Activated CD8-positive, alpha-beta T cell treated with anti-CD3 and anti-CD28 coated beads for 36 hours (primary cell): ENCODE measurements at regions not wholly inside any gene's neighbourhood (a gene's known extent, or its start where the extent isn't known, plus 50 kb on each side); places are given as distances from the start of the nearest gene placed in this dataset.
A peak's percentile ranks its signal among the peaks of the same experiment; 100 is the strongest.

Experiments used
- ATAC-seq: fragments of 200-7000 bp; cut with Tn5 transposase; one replicate; pipeline ENCODE4 v1.10.0; 2021; ENCODE audit warnings: mild to moderate bottlenecking, moderate library complexity
- CTCF ChIA-PET: fragments of 350-600 bp; sonication (Branson Sonifier 250); formaldehyde crosslinking; loops from one replicate; lab custom pipeline; 2021; ENCODE audit warnings: antibody characterized with exemption; lab: Charles Lee
- POLR2A ChIA-PET: fragments of 350-600 bp; sonication (Branson Sonifier 250); formaldehyde crosslinking; loops from one replicate; lab custom pipeline; 2021; ENCODE audit warnings: antibody characterized with exemption; lab: Charles Lee
- DNase-seq: peaks from one replicate; pipeline ENCODE4 v3.0.0-alpha.2; 2020
- H3K27ac Mint-ChIP-seq: one replicate; pipeline ENCODE4 v1.8.0; 2021; ENCODE audit warnings: mild to moderate bottlenecking, mixed read lengths
- H3K27me3 Mint-ChIP-seq: one replicate; pipeline ENCODE4 v1.8.0; 2021; ENCODE audit warnings: mixed read lengths
- H3K36me3 Mint-ChIP-seq: one replicate; pipeline ENCODE4 v1.8.0; 2021; ENCODE audit warnings: low read depth, mixed read lengths
- H3K4me1 Mint-ChIP-seq: one replicate; pipeline ENCODE4 v1.8.0; 2021; ENCODE audit warnings: low read depth, mixed read lengths
- H3K4me3 Mint-ChIP-seq: one replicate; pipeline ENCODE4 v1.8.0; 2021; ENCODE audit warnings: mild to moderate bottlenecking, moderate library complexity, mixed read lengths
- H3K9me3 Mint-ChIP-seq: one replicate; pipeline ENCODE4 v1.8.0; 2021; ENCODE audit warnings: mixed read lengths
- intact Hi-C: fragments of 100-400 bp; cut with micrococcal nuclease; formaldehyde crosslinking; loops from one replicate; pipeline ENCODE4 v1.10.0; 2022
- TF ChIP-seq, protein P1 (sequence below): fragments of 200-600 bp; IDR thresholded peaks from one replicate; pipeline ENCODE4 v1.8.0; 2022; ENCODE audit warnings: antibody characterized with exemption, mild to moderate bottlenecking

GRCh38 chr14:61847861-61848260, 85.6 kb downstream of the SNAPC1 start:
- intact Hi-C loops: no loop called here
- H3K9me3 Mint-ChIP-seq: no peaks in the 10 kb centered on the region
- ATAC-seq (no peak), DNase-seq (no peak)
- POLR2A ChIA-PET: no interaction called here
- peaks cover 15% of the 10 kb centered on the region for H3K27me3 Mint-ChIP-seq
- H3K27ac Mint-ChIP-seq: no peak overlapping the region
- CTCF ChIA-PET: interaction anchor here (2.6 kb wide), 1 partner anchor 10 kb away, joined by 15 read pairs; no protein-coding TSS in a partner anchor
- no peaks in the 10 kb centered on the region for H3K4me1 Mint-ChIP-seq
- H3K4me3 Mint-ChIP-seq: no peak overlapping the region
- TF ChIP-seq, protein P1, sequence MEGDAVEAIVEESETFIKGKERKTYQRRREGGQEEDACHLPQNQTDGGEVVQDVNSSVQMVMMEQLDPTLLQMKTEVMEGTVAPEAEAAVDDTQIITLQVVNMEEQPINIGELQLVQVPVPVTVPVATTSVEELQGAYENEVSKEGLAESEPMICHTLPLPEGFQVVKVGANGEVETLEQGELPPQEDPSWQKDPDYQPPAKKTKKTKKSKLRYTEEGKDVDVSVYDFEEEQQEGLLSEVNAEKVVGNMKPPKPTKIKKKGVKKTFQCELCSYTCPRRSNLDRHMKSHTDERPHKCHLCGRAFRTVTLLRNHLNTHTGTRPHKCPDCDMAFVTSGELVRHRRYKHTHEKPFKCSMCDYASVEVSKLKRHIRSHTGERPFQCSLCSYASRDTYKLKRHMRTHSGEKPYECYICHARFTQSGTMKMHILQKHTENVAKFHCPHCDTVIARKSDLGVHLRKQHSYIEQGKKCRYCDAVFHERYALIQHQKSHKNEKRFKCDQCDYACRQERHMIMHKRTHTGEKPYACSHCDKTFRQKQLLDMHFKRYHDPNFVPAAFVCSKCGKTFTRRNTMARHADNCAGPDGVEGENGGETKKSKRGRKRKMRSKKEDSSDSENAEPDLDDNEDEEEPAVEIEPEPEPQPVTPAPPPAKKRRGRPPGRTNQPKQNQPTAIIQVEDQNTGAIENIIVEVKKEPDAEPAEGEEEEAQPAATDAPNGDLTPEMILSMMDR: no peak
- H3K36me3 Mint-ChIP-seq: no peaks in the 10 kb centered on the region

DNA sequence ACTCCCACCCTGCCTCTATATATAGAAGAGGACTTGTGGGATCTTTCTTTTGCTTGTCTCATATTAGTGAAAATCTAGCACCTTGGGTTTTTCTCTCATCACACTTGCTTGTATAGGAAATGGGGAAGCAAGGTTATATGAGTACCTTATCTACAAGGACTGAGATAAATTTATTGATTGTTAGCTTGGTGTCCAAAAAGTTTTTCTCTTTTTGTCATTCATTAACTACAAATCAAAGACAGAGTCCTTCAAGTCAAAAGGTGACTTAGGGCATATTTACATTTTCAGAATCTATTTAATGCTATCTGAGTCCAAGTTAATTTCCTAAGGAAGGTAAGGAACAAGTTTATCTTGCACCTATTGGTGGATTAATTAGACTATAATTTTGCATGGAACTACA, 92.7 kb downstream of the SNAPC1 start:
- no peak overlapping the region for H3K4me3 Mint-ChIP-seq
- ATAC-seq (no peak), DNase-seq (no peak)
- H3K9me3 Mint-ChIP-seq: no peaks in the 10 kb centered on the region
- no peak overlapping the region for H3K27ac Mint-ChIP-seq
- ChIA-PET POLR2A (no interaction called here), CTCF (interaction anchor here (1.2 kb wide), 1 partner anchor 17 kb away, joined by 3 read pairs; no protein-coding TSS in a partner anchor)
- H3K36me3 Mint-ChIP-seq: no peaks in the 10 kb centered on the region
- TF ChIP-seq, protein P1: no peak
- intact Hi-C loops: no loop called here
- peaks cover 22% of the 10 kb centered on the region for H3K27me3 Mint-ChIP-seq
- no peaks in the 10 kb centered on the region for H3K4me1 Mint-ChIP-seq

DNA sequence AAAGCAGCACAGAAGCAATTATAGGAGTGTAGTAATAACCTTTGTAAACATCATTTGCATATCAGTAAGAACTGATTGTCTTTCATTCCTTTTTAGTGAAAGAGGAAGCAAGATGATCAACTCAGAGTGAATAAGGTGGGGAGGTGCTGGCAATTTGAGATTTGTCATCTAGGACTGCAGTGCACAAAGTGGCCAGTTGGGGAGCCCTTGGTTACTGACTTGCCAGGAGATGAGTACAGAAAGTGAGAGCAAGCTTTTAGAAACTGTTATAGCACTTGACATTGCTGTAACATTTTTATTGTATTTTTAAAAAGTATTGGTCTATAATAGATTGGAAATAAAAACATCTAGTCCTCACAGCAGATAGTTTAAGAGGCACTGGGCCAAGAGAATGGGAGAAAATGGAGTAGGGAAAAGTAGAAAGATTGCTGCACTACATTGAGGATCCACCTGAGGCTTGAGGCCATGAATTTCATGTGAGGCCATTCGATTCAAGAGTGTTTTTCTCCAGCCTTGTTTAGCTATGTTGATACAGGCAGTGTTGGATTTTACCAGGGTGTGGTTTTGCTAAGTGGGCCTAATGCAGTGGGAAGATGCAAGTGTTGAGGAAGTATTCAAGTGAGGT, 98.2 kb downstream of the SNAPC1 start:
- ChIA-PET POLR2A (interaction anchor here (0.8 kb wide), 1 partner anchor 18 kb away, joined by 3 read pairs; no protein-coding TSS in a partner anchor), CTCF (interaction anchor here (0.6 to 4.9 kb wide), 24 partner anchors 9 to 283 kb away, joined by 3 to 24 read pairs (median 4); no protein-coding TSS in a partner anchor)
- ATAC-seq (peak; percentile 100), DNase-seq (peak; percentile 89)
- Mint-ChIP-seq H3K36me3 (no peaks in the 10 kb centered on the region), H3K4me1 (no peaks in the 10 kb centered on the region), H3K27me3 (peaks cover 16% of the 10 kb centered on the region), H3K4me3 (no peak overlapping the region), H3K27ac (no peak overlapping the region), H3K9me3 (no peaks in the 10 kb centered on the region)
- TF ChIP-seq, protein P1: peak; percentile 93
- intact Hi-C loops: no loop called here

DNA sequence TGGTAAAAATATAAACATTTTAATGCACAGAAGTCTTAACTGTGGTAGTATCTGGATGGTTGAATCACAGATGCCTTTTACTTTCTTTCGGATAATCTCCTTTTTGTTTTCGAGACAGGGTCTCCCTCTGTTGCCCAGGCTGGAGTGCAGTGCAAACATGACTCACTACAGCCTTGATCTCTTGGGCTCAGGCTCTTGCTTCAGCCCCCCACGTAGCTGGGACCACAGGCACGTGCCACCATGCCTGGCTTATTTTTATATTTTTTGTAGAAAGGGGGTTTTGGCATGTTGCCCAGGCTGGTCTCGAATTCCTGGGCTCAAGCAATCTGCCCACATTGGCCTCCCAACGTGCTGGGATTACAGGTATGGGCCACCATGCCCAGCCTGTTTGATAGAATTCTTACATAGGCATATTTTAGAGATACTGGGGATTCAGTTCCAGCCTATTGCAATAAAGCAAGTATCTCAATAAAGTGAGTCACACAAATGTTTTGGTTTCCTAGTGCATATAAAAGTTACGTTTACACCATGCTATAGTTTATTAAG, 99.2 kb downstream of the SNAPC1 start:
- Mint-ChIP-seq H3K9me3 (no peaks in the 10 kb centered on the region), H3K27me3 (peaks cover 12% of the 10 kb centered on the region), H3K27ac (no peak overlapping the region), H3K36me3 (no peaks in the 10 kb centered on the region), H3K4me1 (no peaks in the 10 kb centered on the region), H3K4me3 (no peak overlapping the region)
- intact Hi-C loops: no loop called here
- DNase-seq (no peak), ATAC-seq (no peak)
- TF ChIP-seq, protein P1: no peak
- CTCF ChIA-PET: interaction anchor here (0.6 to 4.9 kb wide), 14 partner anchors 11 to 823 kb away, joined by 3 to 24 read pairs (median 4); no protein-coding TSS in a partner anchor
- POLR2A ChIA-PET: interaction anchor here (0.6 to 0.8 kb wide), 2 partner anchors 17 to 288 kb away, joined by 3 to 4 read pairs; no protein-coding TSS in a partner anchor

GRCh38 chr14:61864329-61864898, 102.2 kb downstream of the SNAPC1 start:
- Mint-ChIP-seq H3K27ac (no peak overlapping the region), H3K27me3 (peaks cover 2% of the 10 kb centered on the region), H3K36me3 (no peaks in the 10 kb centered on the region), H3K4me3 (no peak overlapping the region), H3K9me3 (no peaks in the 10 kb centered on the region), H3K4me1 (peaks cover 8% of the 10 kb centered on the region)
- POLR2A ChIA-PET: no interaction called here
- DNase-seq: no peak
- TF ChIP-seq, protein P1: no peak
- no peak for ATAC-seq
- intact Hi-C loops: no loop called here
- CTCF ChIA-PET: no interaction called here
